ENCODE measurements at regions not wholly inside any gene's neighbourhood (a gene's known extent, or its start where the extent isn't known, plus 50 kb on each side); places are given as distances from the start of the nearest gene placed in this dataset.

DNA sequence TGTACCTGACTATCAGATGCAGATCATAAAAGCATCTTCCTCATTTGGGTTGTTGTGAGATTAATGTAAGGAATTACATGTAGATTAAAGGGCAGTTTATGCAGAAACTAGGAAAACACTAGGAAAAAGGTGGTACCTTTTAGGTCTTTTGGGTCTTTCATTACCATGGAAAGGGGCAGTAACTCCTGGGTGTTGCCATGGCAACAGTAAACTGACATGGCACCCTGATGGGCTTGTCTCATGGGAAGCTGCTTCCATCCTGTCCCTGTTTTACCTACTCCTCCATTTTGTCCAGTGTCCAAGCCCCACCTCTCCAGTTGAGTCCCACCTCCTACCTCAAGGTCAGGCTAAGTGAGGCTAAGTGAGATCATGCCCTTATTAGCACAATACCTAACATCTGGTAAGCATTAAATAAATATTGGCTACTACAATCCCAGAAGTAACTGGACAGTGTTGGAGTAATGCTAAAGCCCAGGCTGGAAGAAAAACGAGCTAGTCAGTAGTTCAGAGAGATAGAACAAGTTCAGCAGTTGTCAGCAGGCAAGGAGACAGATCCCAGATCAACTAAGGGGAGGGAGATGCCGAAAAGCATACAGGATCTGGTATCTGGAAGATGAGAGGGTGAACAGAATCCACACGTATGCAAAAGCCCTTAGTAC lies 240.0 kb upstream of the AUTS2 start:
- no peaks in the 10 kb centered on the region for H3K27me3 ChIP-seq (ENCODE audit: insufficient read depth, low read depth, severe bottlenecking)
- no peak for DNase-seq

DNA sequence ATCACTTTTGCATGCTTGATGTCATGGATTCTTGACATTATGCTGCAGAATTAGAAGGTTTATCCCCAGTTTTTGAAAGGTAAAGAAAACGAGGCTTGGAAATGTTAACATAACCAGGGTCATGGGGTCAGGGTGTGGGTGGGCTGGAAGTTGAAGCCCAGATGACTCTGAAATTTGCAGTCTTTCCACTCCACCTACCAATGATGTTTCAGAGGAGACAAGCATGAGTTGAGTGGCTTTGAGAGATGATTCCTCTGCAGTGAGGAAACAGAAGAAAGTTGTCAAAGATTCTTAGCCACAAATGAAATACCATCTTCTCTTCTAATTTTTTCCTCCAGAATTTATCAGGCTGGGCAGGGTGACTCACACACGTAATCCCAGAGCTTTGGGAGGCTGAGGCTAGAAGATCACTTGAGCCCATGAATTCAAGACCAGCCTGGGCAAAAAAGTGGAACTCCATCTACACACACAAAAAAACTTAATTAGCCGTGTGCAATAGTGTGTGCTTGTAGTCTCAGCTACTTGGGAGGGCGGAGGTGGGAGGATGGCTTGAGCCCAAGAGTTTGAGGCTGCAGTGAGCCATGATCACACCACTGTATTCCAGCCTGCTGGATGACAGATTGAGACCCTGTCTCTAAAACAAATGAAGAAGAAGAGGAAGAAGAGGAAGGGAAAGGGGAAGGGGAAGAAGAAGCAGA lies 239.1 kb upstream of the AUTS2 start:
- Histone ChIP-seq H3K9me3 (ENCODE audit: severe bottlenecking) (no peaks in the 10 kb centered on the region), H3K27me3 (ENCODE audit: insufficient read depth, low read depth, severe bottlenecking) (no peaks in the 10 kb centered on the region), H3K27ac (no peak overlapping the region), H3K36me3 (no peaks in the 10 kb centered on the region), H3K4me3 (ENCODE audit: low read depth, low read length) (no peak overlapping the region)
- no peak for DNase-seq
- TF ChIP-seq, protein P1, sequence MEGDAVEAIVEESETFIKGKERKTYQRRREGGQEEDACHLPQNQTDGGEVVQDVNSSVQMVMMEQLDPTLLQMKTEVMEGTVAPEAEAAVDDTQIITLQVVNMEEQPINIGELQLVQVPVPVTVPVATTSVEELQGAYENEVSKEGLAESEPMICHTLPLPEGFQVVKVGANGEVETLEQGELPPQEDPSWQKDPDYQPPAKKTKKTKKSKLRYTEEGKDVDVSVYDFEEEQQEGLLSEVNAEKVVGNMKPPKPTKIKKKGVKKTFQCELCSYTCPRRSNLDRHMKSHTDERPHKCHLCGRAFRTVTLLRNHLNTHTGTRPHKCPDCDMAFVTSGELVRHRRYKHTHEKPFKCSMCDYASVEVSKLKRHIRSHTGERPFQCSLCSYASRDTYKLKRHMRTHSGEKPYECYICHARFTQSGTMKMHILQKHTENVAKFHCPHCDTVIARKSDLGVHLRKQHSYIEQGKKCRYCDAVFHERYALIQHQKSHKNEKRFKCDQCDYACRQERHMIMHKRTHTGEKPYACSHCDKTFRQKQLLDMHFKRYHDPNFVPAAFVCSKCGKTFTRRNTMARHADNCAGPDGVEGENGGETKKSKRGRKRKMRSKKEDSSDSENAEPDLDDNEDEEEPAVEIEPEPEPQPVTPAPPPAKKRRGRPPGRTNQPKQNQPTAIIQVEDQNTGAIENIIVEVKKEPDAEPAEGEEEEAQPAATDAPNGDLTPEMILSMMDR (IDR thresholded peaks at IDR 0.05; ENCODE audit: low read depth, low read length): no peak

More for the DNA sequence above, 240.0 kb upstream of the AUTS2 start:
- Histone ChIP-seq H3K27ac (no peak overlapping the region), H3K9me3 (ENCODE audit: severe bottlenecking) (no peaks in the 10 kb centered on the region), H3K4me3 (ENCODE audit: low read depth, low read length) (no peak overlapping the region), H3K36me3 (no peaks in the 10 kb centered on the region)
- TF ChIP-seq, protein P1 (IDR thresholded peaks at IDR 0.05; ENCODE audit: low read depth, low read length): no peak

DNA sequence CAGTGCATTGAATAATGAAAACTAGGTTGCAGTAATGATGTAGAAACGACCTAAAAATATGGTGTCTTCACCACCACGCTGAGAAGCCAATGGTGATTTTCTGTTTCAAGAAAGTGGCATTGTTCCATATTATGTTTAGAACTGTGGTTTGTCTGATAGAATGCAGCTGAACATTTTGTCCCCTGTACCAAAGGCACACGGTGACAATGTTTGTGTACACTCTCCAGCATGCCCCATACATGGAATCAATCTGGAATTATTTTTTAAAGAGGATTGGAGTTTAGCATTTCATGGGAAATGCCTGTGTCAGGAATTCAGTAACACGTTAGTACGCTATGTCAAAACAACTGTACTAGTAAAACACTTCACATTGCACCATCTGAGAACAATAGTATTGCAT lies 237.4 kb upstream of the AUTS2 start:
- Histone ChIP-seq H3K36me3 (no peaks in the 10 kb centered on the region), H3K9me3 (ENCODE audit: severe bottlenecking) (no peaks in the 10 kb centered on the region), H3K4me3 (ENCODE audit: low read depth, low read length) (no peak overlapping the region), H3K27me3 (ENCODE audit: insufficient read depth, low read depth, severe bottlenecking) (no peaks in the 10 kb centered on the region), H3K27ac (no peak overlapping the region)
- TF ChIP-seq, protein P1 (IDR thresholded peaks at IDR 0.05; ENCODE audit: low read depth, low read length): no peak
- no peak for DNase-seq

- DNase-seq: no peak
- no peak overlapping the region for H3K27ac ChIP-seq
- no peak overlapping the region for H3K4me3 ChIP-seq (ENCODE audit: low read depth, low read length)
- TF ChIP-seq, protein P1 (IDR thresholded peaks at IDR 0.05; ENCODE audit: low read depth, low read length): no peak
- H3K36me3 ChIP-seq: no peaks in the 10 kb centered on the region
- H3K9me3 ChIP-seq (ENCODE audit: severe bottlenecking): no peaks in the 10 kb centered on the region
- no peaks in the 10 kb centered on the region for H3K27me3 ChIP-seq (ENCODE audit: insufficient read depth, low read depth, severe bottlenecking)
These were observed 235.1 kb upstream of the AUTS2 start for GRCh38 chr7:69363136-69363535.

DNA sequence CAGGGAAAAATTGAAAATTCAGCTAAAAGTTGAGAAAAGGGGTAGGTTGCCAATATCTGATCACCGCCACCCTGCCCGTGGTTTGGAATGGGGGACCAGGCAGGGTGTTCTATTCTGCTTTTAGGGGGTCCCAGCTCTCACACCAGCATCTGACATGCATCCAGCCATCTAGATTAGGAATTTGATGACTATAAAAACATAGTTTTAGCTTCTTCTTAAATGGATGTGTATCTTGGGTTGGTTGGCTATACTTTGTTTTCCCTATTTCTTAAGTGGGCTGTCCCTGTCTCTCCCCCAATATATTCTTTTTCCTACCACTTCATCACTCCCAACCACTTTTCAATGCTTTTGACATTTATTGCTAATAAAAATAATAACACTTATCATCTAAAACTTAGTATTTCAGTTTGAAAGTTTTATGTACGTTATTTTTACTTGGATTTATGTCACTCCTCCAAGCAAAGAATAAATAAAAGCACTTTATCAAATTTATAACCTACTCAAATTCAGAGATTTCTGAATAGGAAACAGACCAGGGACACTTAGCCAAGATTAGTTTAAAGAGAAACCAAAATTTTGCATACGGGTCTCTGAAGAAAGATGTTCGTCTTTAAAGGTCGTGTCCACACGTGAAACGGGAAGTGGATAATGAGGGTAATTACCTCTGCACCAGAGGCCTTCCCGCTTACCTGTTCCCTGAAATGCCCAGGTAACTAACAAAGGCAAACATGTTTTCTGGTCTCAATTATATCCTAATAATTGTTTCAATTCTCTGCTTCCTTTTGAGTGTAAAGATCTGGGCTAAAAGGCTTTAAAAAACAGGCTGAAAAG lies 233.2 kb upstream of the AUTS2 start:
- no peaks in the 10 kb centered on the region for H3K36me3 ChIP-seq
- no peak overlapping the region for H3K4me3 ChIP-seq (ENCODE audit: low read depth, low read length)
- no peaks in the 10 kb centered on the region for H3K27me3 ChIP-seq (ENCODE audit: insufficient read depth, low read depth, severe bottlenecking)
- H3K9me3 ChIP-seq (ENCODE audit: severe bottlenecking): no peaks in the 10 kb centered on the region
- DNase-seq: no peak
- TF ChIP-seq, protein P1 (IDR thresholded peaks at IDR 0.05; ENCODE audit: low read depth, low read length): no peak
- H3K27ac ChIP-seq: no peak overlapping the region
